Breast epithelium (tissue), 4 donors: ENCODE measurements at regions not wholly inside any gene's neighbourhood (a gene's known extent, or its start where the extent isn't known, plus 50 kb on each side); places are given as distances from the start of the nearest gene placed in this dataset.
"Not testable (repeated sequence)": the region's sequence is repeated elsewhere in the genome, so short reads cannot be mapped to it uniquely, and the experiment has no call there.

Experiments used
- DNase-seq, 2 donors: peaks; one replicate each; pipeline ENCODE4 v3.0.0-alpha.2; 2019; ENCODE audit warnings: low spot score in 2 of 2
- H3K27ac ChIP-seq, 2 donors: fragments of 200-600 bp; sonication (generic) in 1 of 2; one replicate each; pipeline ENCODE4 v1.5.1; 2016 to 2019; ENCODE audit warnings: mild to moderate bottlenecking in 1 of 2
- H3K27me3 ChIP-seq, 2 donors: fragments of 200-600 bp; sonication (generic) in 1 of 2; one replicate each; pipeline versions ENCODE4 v1.5.1 to v1.6.0; 2017 to 2019; ENCODE audit warnings: control low read depth in 1 of 2, mild to moderate bottlenecking in 1 of 2
- H3K36me3 ChIP-seq: fragments of 200-600 bp; one replicate; pipeline ENCODE4 v1.5.1; 2019
- H3K4me1 ChIP-seq, 2 donors: fragments of 200-600 bp; sonication (generic); one replicate each; pipeline ENCODE4 v1.5.1; 2016 to 2019; ENCODE audit warnings: control low read depth in 1 of 2
- H3K4me3 ChIP-seq, 3 donors: fragments of 200-600 bp; sonication (generic); 1 replicate in 2 of 3; 2 replicates in 1 of 3; pipeline ENCODE4 v1.5.1; 2016 to 2019; ENCODE audit warnings: mild to moderate bottlenecking in 3 of 3, moderate library complexity in 2 of 3
- H3K9me3 ChIP-seq, 2 donors: fragments of 200-600 bp; sonication (generic) in 1 of 2; one replicate each; pipeline ENCODE4 v1.5.1; 2016 to 2019; ENCODE audit warnings: control low read depth in 1 of 2
- POLR2A ChIP-seq: fragments of 450-650 bp; IDR thresholded peaks from one replicate; pipeline ENCODE4 v1.6.1; 2016; ENCODE audit warnings: antibody characterized with exemption, mild to moderate bottlenecking, moderate library complexity
- POLR2AphosphoS5 ChIP-seq, 3 donors: sonication (generic); formaldehyde crosslinking; IDR thresholded peaks; one replicate each; pipeline ENCODE4 v1.6.1; 2017; ENCODE audit warnings: antibody characterized with exemption in 3 of 3
- intact Hi-C: fragments of 100-400 bp; cut with DNase I; formaldehyde crosslinking; loops from one replicate; pipeline ENCODE4 v1.15.1; 2023; ENCODE audit warnings: low total_unique reads
- TF ChIP-seq, protein P1 (sequence below), 3 donors: fragments of 450-650 bp; IDR thresholded peaks; one replicate each; pipeline ENCODE4 v1.5.1; 2016 to 2017; ENCODE audit warnings: antibody characterized with exemption in 3 of 3, mild to moderate bottlenecking in 3 of 3, moderate library complexity in 3 of 3

DNA sequence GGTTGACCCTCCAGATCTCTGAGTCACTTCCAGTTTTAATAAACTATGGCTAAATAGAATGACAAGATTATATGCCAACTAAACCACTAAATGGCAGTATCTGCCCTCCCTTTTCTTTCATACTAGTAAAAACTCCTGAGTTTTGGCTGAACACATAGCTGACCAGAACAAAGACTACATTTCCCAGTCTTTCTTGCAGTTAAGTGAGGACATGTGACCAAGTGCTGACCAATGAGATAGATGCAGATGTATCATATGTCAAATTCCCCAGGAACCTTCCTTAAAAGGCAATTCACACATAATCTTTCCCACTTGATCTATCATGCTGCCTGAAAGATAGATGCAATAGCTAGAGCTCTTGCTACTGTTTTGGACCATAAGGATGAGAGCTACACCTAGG is 191.3 kb downstream of the SHOX2 start:
- no peak overlapping the region for H3K27ac ChIP-seq
- no peak overlapping the region for H3K4me3 ChIP-seq
- no peaks in the 10 kb centered on the region for H3K4me1 ChIP-seq
- no peaks in the 10 kb centered on the region for H3K27me3 ChIP-seq
- intact Hi-C loops, result no loop called here
- DNase-seq, result no peak
- no peaks in the 10 kb centered on the region for H3K36me3 ChIP-seq
- TF ChIP-seq POLR2AphosphoS5 (IDR thresholded peaks at IDR 0.05) (no peak), POLR2A (no peak)
- TF ChIP-seq, protein P1, sequence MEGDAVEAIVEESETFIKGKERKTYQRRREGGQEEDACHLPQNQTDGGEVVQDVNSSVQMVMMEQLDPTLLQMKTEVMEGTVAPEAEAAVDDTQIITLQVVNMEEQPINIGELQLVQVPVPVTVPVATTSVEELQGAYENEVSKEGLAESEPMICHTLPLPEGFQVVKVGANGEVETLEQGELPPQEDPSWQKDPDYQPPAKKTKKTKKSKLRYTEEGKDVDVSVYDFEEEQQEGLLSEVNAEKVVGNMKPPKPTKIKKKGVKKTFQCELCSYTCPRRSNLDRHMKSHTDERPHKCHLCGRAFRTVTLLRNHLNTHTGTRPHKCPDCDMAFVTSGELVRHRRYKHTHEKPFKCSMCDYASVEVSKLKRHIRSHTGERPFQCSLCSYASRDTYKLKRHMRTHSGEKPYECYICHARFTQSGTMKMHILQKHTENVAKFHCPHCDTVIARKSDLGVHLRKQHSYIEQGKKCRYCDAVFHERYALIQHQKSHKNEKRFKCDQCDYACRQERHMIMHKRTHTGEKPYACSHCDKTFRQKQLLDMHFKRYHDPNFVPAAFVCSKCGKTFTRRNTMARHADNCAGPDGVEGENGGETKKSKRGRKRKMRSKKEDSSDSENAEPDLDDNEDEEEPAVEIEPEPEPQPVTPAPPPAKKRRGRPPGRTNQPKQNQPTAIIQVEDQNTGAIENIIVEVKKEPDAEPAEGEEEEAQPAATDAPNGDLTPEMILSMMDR (IDR thresholded peaks at IDR 0.05), result no peak
- H3K9me3 ChIP-seq, result no peaks in the 10 kb centered on the region

DNA sequence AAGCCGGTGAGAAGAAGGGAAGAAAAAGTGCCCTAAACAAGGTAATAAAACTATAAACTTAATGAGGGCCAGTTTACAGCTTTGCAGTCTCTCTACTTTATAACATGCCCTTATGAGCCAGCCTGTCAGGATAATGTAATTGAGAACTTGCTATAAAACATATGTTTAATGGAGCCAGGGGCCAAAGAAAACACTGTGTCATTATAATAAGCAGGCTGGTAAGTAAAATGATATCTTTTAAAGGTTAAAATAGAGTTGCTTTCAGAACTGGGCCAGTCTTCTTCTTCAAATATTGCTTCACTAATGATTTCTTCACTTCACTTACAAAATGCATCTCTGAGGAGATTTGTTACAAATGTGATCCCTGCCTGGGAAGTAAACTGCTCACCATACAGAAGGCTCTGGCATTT is 192.5 kb downstream of the SHOX2 start:
- H3K27me3 ChIP-seq, result no peaks in the 10 kb centered on the region
- H3K4me1 ChIP-seq, result no peaks in the 10 kb centered on the region
- TF ChIP-seq, protein P1 (IDR thresholded peaks at IDR 0.05), result no peak
- TF ChIP-seq POLR2A (no peak), POLR2AphosphoS5 (IDR thresholded peaks at IDR 0.05) (no peak)
- H3K4me3 ChIP-seq, result no peak overlapping the region
- H3K36me3 ChIP-seq, result no peaks in the 10 kb centered on the region
- no peaks in the 10 kb centered on the region for H3K9me3 ChIP-seq
- H3K27ac ChIP-seq, result no peak overlapping the region
- intact Hi-C loops, result no loop called here
- DNase-seq, result no peak

DNA sequence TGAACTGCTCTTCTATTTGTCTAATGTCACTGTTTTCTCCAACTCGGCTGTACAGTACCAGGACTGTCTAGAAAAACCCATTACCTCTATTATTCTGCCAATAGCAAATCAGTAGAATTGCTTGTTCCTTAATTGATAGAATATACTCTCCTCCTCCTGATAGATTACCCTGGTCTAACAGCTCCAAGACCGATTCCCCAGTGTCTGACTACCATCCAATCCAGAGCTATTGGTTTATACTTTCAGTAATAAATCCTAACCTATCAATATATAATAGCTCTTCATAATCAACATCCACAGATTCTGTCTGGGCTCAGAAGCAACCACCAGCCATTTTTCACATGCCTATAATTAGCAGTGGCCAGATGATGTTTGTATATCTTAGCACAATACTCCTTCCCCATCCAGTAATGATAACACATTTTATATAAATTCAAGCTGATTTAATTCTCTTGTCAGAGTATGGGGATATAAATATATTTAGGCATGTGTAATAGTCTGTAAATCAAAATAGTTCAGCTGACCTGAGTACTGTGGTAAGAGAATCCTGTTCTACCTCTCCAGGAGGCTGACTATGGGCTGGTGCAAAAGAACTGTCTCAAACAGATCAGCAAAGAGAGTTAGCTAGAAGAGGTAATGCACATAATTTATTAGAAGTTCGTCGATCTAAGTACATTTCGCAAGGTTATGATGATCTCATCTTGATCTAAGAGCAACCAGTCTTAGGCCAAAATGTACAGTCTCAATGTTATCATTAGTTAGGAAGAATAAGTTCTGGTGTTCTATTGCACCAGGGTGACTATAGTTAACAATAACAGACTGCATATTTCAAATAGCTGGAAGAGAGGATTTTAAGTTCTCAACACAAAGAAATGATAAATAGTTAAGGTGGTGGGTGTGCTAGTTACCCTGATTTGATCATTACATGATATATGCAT is 193.4 kb downstream of the SHOX2 start:
- Histone ChIP-seq H3K27ac (no peak overlapping the region), H3K4me3 (no peak overlapping the region), H3K9me3 (no peaks in the 10 kb centered on the region), H3K4me1 (no peaks in the 10 kb centered on the region), H3K27me3 (no peaks in the 10 kb centered on the region), H3K36me3 (no peaks in the 10 kb centered on the region)
- DNase-seq, result no peak
- intact Hi-C loops, result no loop called here
- no peak for TF ChIP-seq POLR2A
- no peak for TF ChIP-seq POLR2AphosphoS5 (IDR thresholded peaks at IDR 0.05)
- TF ChIP-seq, protein P1 (IDR thresholded peaks at IDR 0.05), result no peak

DNA sequence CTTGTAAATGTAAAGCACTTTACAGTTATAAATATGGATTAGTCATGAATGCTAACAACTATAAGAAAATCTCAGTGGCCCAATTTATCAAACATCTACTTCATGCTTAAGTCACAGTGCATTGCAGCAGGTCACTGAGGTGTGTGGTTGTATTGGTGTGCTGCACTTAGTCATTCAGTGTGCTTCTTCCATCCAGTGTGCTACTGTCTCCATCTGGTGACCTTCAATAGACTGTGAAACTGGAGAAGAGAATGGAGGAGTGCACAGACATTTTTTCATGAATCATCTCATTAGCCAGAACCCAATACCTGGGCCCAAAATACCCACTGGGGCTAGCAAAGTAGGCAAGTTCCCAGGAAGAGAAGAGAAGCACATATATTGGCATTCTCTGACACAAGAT is 199.6 kb downstream of the SHOX2 start:
- H3K27me3 ChIP-seq, result no peaks in the 10 kb centered on the region
- H3K27ac ChIP-seq, result no peak overlapping the region
- H3K36me3 ChIP-seq, result no peaks in the 10 kb centered on the region
- TF ChIP-seq POLR2A, result no peak
- no peak for TF ChIP-seq POLR2AphosphoS5 (IDR thresholded peaks at IDR 0.05)
- H3K4me3 ChIP-seq, result no peak overlapping the region
- DNase-seq, result no peak
- intact Hi-C loops, result no loop called here
- H3K9me3 ChIP-seq, result peaks cover 5 to 6% of the 10 kb centered on the region in 2 donors
- no peaks in the 10 kb centered on the region for H3K4me1 ChIP-seq

DNA sequence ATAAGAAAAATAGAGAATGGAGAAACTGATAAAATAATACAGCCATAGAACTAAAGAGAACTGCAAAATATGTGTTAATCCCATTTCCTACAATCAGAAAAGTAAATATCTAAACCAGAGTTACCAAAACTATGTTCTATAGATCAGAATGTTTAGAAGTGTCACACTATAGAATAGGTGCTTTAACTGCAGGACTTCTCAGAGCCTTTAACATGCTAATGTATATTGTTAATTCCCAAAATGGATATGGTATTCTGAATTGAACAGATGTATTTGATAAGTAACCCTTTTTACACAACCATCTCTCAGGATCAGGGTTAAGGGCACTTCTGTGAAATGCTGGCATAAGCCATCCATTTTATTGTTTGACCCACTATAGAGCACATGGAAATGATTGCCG is 200.3 kb downstream of the SHOX2 start:
- H3K36me3 ChIP-seq, result no peaks in the 10 kb centered on the region
- no peak overlapping the region for H3K27ac ChIP-seq
- no peak overlapping the region for H3K4me3 ChIP-seq
- H3K4me1 ChIP-seq, result no peaks in the 10 kb centered on the region
- intact Hi-C loops, result no loop called here
- no peak for TF ChIP-seq POLR2AphosphoS5 (IDR thresholded peaks at IDR 0.05)
- TF ChIP-seq POLR2A, result no peak
- TF ChIP-seq, protein P1 (IDR thresholded peaks at IDR 0.05), result no peak
- peaks cover 5 to 6% of the 10 kb centered on the region in 2 donors for H3K9me3 ChIP-seq
- H3K27me3 ChIP-seq, result no peaks in the 10 kb centered on the region
- DNase-seq, result no peak

DNA sequence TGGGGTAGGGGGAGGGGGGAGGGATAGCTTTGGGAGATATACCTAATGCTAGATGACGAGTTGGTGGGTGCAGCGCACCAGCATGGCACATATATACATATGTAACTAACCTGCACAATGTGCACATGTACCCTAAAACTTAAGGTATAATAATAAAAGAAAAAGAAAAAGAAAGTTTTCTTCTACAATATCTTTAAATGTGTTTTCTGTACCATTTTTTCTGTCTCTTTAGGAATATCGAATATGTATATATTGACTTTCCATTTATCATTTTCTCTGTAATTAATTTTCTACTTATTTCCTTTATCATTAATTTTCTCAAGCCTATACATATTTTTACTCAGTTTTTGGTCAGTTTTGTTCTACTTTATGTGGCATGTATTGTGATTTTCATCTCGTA is 203.5 kb downstream of the SHOX2 start:
- H3K27me3 ChIP-seq, H3K36me3 ChIP-seq, intact Hi-C loops, H3K4me3 ChIP-seq, H3K9me3 ChIP-seq, DNase-seq, H3K27ac ChIP-seq, H3K4me1 ChIP-seq: not testable (repeated sequence)
